ENCODE measurements at regions not wholly inside any gene's neighbourhood (a gene's known extent, or its start where the extent isn't known, plus 50 kb on each side); places are given as distances from the start of the nearest gene placed in this dataset.

DNA sequence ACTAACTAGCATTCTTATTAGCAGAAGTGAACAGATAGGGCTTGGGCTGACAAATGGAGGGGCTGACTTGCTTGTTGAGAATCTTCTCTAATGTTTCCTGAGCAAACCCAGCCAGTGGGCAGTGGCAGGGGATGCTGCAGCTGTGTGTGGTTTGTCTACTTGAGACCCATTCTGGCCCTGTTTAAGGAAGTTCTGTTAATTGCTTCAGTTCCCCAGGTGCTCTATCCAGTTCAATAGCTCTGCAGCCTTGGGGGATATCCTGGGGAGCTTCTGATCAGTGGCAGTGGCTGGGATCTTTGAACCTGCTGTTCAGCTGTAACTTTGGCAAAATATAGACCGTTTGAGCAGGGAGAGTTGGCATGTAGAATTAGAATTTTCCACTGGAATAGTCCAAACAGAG lies 137.4 kb downstream of the ZNF326 start:
- Histone ChIP-seq H3K36me3 (ENCODE audit: control insufficient read depth, insufficient read depth, low read length) (no peaks in the 10 kb centered on the region), H3K4me3 (ENCODE audit: low read depth, low read length) (no peak overlapping the region), H3K27me3 (ENCODE audit: control insufficient read depth, insufficient read depth, low read length) (peaks cover 4% of the 10 kb centered on the region)
- TF ChIP-seq, protein P1, sequence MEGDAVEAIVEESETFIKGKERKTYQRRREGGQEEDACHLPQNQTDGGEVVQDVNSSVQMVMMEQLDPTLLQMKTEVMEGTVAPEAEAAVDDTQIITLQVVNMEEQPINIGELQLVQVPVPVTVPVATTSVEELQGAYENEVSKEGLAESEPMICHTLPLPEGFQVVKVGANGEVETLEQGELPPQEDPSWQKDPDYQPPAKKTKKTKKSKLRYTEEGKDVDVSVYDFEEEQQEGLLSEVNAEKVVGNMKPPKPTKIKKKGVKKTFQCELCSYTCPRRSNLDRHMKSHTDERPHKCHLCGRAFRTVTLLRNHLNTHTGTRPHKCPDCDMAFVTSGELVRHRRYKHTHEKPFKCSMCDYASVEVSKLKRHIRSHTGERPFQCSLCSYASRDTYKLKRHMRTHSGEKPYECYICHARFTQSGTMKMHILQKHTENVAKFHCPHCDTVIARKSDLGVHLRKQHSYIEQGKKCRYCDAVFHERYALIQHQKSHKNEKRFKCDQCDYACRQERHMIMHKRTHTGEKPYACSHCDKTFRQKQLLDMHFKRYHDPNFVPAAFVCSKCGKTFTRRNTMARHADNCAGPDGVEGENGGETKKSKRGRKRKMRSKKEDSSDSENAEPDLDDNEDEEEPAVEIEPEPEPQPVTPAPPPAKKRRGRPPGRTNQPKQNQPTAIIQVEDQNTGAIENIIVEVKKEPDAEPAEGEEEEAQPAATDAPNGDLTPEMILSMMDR (IDR thresholded peaks at IDR 0.05; ENCODE audit: insufficient read depth, low read length, severe bottlenecking), result no peak
- FAIRE-seq, result no peak
- DNase-seq (ENCODE audit: low read depth), result no peak

DNA sequence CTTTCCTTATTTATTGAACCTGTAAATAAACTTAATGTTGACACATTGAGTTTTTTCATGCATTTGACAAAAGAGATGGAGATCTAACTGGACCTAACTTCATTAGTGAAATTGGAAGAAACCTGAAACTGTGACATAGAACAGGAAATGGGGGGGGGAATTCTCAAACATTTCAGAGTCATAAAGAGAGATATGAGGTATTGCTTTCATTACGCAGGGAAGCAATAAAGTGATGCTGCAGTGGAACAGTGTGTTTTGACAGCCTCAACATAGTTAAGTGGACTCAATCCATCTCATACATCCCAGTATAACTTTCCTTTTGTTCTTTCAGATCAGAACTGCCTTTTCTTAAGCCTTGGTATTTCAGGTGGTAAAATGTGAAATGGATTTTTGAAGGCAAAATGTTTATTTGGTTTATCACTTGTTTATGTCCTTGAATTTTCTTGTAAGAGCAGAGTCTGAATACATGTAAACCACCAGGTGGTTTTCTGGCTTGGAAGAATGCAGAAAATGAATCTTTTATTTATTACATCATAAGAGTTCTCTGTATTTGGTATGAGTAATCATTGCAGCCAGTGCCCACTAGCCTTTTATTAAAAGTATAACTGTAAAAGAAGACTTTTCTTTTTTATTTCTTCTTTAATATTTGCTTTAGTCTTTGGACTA lies 132.5 kb downstream of the ZNF326 start:
- Histone ChIP-seq H3K4me3 (ENCODE audit: low read depth, low read length) (no peak overlapping the region), H3K36me3 (ENCODE audit: control insufficient read depth, insufficient read depth, low read length) (no peaks in the 10 kb centered on the region), H3K27me3 (ENCODE audit: control insufficient read depth, insufficient read depth, low read length) (peaks cover 1% of the 10 kb centered on the region)
- DNase-seq (ENCODE audit: low read depth), result peak; percentile 15
- FAIRE-seq, result no peak
- TF ChIP-seq, protein P1 (IDR thresholded peaks at IDR 0.05; ENCODE audit: insufficient read depth, low read length, severe bottlenecking), result no peak

DNA sequence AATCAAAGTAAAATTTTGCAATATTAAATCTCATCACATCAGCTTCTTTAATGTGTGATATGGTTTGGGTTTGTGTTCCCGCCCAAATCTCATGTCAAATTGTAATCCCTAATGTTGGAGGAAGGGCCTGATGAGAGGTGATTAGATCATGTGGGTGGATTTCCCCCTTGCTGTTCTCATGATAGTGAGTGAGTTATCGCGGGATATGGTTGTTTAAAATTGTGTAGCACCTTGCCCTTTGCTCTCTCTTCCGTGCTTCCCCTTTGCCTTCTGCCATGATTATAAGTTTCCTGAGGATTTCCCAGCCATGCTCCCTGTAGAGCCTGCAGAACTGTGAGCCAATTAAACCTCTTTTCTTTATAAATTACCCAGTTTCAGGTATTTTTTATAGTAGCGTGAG lies 131.9 kb downstream of the ZNF326 start:
- DNase-seq (ENCODE audit: low read depth) (no peak), FAIRE-seq (no peak)
- Histone ChIP-seq H3K27me3 (ENCODE audit: control insufficient read depth, insufficient read depth, low read length) (no peaks in the 10 kb centered on the region), H3K4me3 (ENCODE audit: low read depth, low read length) (no peak overlapping the region), H3K36me3 (ENCODE audit: control insufficient read depth, insufficient read depth, low read length) (no peaks in the 10 kb centered on the region)
- TF ChIP-seq, protein P1 (IDR thresholded peaks at IDR 0.05; ENCODE audit: insufficient read depth, low read length, severe bottlenecking), result no peak

DNA sequence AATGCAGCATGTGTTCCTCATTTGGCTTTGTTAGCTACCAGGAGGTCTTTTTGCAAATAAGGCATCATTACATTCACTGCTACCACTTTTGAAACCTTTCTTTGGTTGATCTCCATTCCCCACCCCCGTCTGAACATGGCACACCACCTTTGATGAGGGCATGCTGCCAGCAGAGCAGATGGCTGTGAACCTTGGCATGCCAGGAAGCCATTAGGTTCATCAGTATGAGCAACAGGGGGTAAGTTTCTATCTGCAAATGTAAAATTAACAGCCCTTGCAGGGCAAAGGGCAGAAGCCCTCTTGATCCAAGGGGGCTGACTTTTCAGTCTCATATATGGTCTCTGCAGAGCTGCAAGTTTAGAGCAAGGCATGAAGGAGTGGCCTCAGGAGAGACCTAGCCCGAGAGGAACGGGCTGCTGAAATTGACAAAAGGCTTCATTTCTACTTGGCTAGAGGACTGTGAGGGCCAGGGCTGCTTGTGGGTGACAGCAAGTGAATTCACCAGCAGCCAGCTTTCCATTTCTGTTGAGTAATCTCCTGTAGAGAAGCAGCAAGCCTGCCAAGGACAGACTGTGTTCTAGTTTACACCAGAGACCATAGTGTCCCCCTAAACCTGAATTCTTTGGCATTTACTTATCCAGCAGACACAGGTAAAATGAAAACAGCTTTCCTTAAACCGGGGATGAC lies 127.9 kb downstream of the ZNF326 start:
- no peak for DNase-seq (ENCODE audit: low read depth)
- TF ChIP-seq, protein P1 (IDR thresholded peaks at IDR 0.05; ENCODE audit: insufficient read depth, low read length, severe bottlenecking), result no peak
- no peaks in the 10 kb centered on the region for H3K27me3 ChIP-seq (ENCODE audit: control insufficient read depth, insufficient read depth, low read length)
- no peaks in the 10 kb centered on the region for H3K36me3 ChIP-seq (ENCODE audit: control insufficient read depth, insufficient read depth, low read length)
- no peak for FAIRE-seq
- no peak overlapping the region for H3K4me3 ChIP-seq (ENCODE audit: low read depth, low read length)

DNA sequence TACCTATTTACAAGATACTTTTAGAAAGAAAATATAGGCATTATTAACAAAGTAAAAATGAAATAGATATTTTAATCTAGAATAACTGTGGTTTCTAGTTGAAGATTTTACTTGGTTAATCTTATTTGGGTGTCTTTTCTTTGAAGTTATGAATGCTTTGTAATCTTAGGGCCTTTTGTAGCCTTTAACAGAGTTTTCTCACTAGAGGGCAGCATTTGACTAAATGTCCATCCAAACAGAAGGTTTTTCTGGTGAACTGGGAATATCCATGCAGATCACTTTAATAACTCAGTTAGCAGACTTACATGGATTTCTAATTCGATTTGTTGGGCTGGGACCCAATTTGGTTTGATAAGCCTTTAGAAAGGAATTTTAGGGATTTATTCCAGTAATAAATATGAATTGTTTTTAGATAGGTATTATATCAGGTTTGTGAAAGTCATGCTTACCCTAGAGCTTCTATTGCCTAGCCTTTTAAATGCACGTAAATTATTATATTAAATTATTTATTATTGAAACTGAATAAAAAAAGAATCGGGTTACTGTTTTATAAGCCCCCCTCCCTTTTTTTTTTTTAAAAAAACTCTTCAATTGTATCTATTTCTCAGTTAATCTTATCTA lies 119.7 kb downstream of the ZNF326 start:
- no peak for FAIRE-seq

More for the DNA sequence above, 119.7 kb downstream of the ZNF326 start:
- Histone ChIP-seq H3K4me3 (ENCODE audit: low read depth, low read length) (no peak overlapping the region), H3K27me3 (ENCODE audit: control insufficient read depth, insufficient read depth, low read length) (no peaks in the 10 kb centered on the region), H3K36me3 (ENCODE audit: control insufficient read depth, insufficient read depth, low read length) (no peaks in the 10 kb centered on the region)
- peak; percentile 65 for DNase-seq (ENCODE audit: low read depth)
- TF ChIP-seq, protein P1 (IDR thresholded peaks at IDR 0.05; ENCODE audit: insufficient read depth, low read length, severe bottlenecking), result peak; percentile 55
